Endothelial cell of umbilical vein (primary cell): ENCODE measurements at regions not wholly inside any gene's neighbourhood (a gene's known extent, or its start where the extent isn't known, plus 50 kb on each side); places are given as distances from the start of the nearest gene placed in this dataset.

Source experiments
- BruUV-seq: library from RNA; stranded (reverse); fragments of 400-500 nt; replicated peaks from 2 replicates; lab custom pipeline; 2021; lab: Mats Ljungman, UMichigan
- CTCF ChIA-PET: fragments of 300-600, 350-600 bp; sonication (Branson Sonifier 250); formaldehyde crosslinking; loops from one replicate; lab custom pipeline; 2021; ENCODE audit warnings: antibody characterized with exemption, inconsistent platforms; lab: Charles Lee
- POLR2A ChIA-PET: fragments of 300-600, 350-600 bp; sonication (Branson Sonifier 250); formaldehyde crosslinking; loops from one replicate; lab custom pipeline; 2021; ENCODE audit warnings: antibody characterized with exemption, inconsistent platforms; lab: Charles Lee
- DNase-seq: peaks from one replicate; pipeline ENCODE4 v3.0.0-alpha.2; 2011; ENCODE audit warnings: low read depth, low spot score
- FAIRE-seq: peaks from 2 replicates; lab custom pipeline; 2011; peaks lifted over from hg19 to GRCh38; lab: Jason Lieb, UNC
- H2AFZ ChIP-seq: 2 replicates; pipeline ENCODE4 v1.6.0; 2012; ENCODE audit warnings: low read depth, low read length, control low read depth, inconsistent platforms
- H3K27ac ChIP-seq: 2 replicates; pipeline ENCODE4 v1.5.1; 2011; ENCODE audit warnings: low read depth, mild to moderate bottlenecking, control low read depth, low read length, moderate library complexity; ENCODE audit not compliant: insufficient read depth
- H3K27me3 ChIP-seq, 2 experiments: 2 replicates each; pipeline versions ENCODE4 v1.6.0 to v1.6.1; 2011; ENCODE audit warnings: low read length in 2 of 2, mixed read lengths in 1 of 2; ENCODE audit not compliant: control insufficient read depth in 2 of 2, insufficient read depth in 2 of 2
- H3K36me3 ChIP-seq, 2 experiments: 2 replicates in 1 of 2; 3 replicates in 1 of 2; pipeline ENCODE4 v1.5.1; 2011; ENCODE audit warnings: low read length in 2 of 2, mild to moderate bottlenecking in 1 of 2, moderate library complexity in 1 of 2; ENCODE audit not compliant: control insufficient read depth in 2 of 2, insufficient read depth in 2 of 2; ENCODE audit errors: extremely low read depth in 1 of 2
- H3K4me1 ChIP-seq: 3 replicates; pipeline ENCODE4 v1.5.1; 2011; ENCODE audit warnings: mild to moderate bottlenecking, low read length; ENCODE audit not compliant: control insufficient read depth, insufficient read depth; ENCODE audit errors: extremely low read depth
- H3K4me2 ChIP-seq: 2 replicates; pipeline ENCODE4 v1.6.1; 2011; ENCODE audit warnings: low read length, control low read depth, mixed read lengths; ENCODE audit not compliant: insufficient read depth
- H3K4me3 ChIP-seq, 3 experiments: fragments of 200-600 bp in 1 of 3; sonication (generic), shearing (Covaris generic) in 1 of 3; replicated peaks in 1 of 3; 2 replicates each; pipeline ENCODE4 v1.5.1; 2011 to 2016; ENCODE audit warnings: control low read depth in 3 of 3, low read length in 3 of 3, mild to moderate bottlenecking in 2 of 3, inconsistent platforms in 1 of 3, low read depth in 1 of 3, moderate library complexity in 1 of 3; ENCODE audit not compliant: insufficient read depth in 1 of 3
- H3K79me2 ChIP-seq: 2 replicates; pipeline ENCODE4 v1.6.0; 2012; ENCODE audit warnings: low read length, inconsistent platforms; ENCODE audit not compliant: control insufficient read depth, insufficient read depth
- H3K9ac ChIP-seq: replicated peaks from 2 replicates; pipeline ENCODE3; 2011; ENCODE audit warnings: low read length, control low read depth; ENCODE audit not compliant: insufficient read depth; ENCODE audit errors: extremely low read depth
- H3K9me1 ChIP-seq: replicated peaks from 3 replicates; pipeline ENCODE4 v1.6.0; 2011; ENCODE audit warnings: mild to moderate bottlenecking, low read length; ENCODE audit not compliant: control insufficient read depth, insufficient read depth; ENCODE audit errors: extremely low read depth
- H3K9me3 ChIP-seq: replicated peaks from 2 replicates; pipeline ENCODE4 v1.5.1; 2012; ENCODE audit warnings: low read length, inconsistent platforms; ENCODE audit not compliant: control insufficient read depth, insufficient read depth
- H4K20me1 ChIP-seq: replicated peaks from 2 replicates; pipeline ENCODE3; 2011; ENCODE audit warnings: mild to moderate bottlenecking, low read length; ENCODE audit not compliant: control insufficient read depth, insufficient read depth; ENCODE audit errors: extremely low read depth
- CTCF ChIP-seq, 2 donors: IDR thresholded peaks; 1 replicate in 1 of 2; 2 replicates in 1 of 2; pipeline ENCODE4 v1.5.1; 2011; ENCODE audit warnings: low read length in 2 of 2, mild to moderate bottlenecking in 2 of 2, moderate library complexity in 2 of 2, control low read depth in 1 of 2, inconsistent platforms in 1 of 2, low read depth in 1 of 2; ENCODE audit not compliant: insufficient read depth in 1 of 2; ENCODE audit errors: extremely low read depth in 1 of 2
- EZH2 ChIP-seq: IDR thresholded peaks from 2 replicates; pipeline ENCODE4 v1.6.1; 2012; ENCODE audit warnings: borderline replicate concordance, low read depth, mild to moderate bottlenecking, moderate library complexity, low read length, inconsistent platforms; ENCODE audit not compliant: severe bottlenecking
- FOS ChIP-seq: IDR thresholded peaks from 2 replicates; pipeline ENCODE4 v1.6.1; 2011; ENCODE audit warnings: mild to moderate bottlenecking, low read length, moderate library complexity, borderline replicate concordance; ENCODE audit not compliant: insufficient read depth
- GATA2 ChIP-seq: IDR thresholded peaks from 2 replicates; pipeline ENCODE4 v1.7.0; 2011; ENCODE audit warnings: low read depth, mild to moderate bottlenecking, moderate library complexity, mixed read lengths, low read length; ENCODE audit not compliant: insufficient read length, insufficient read depth
- JUN ChIP-seq: IDR thresholded peaks from 2 replicates; pipeline ENCODE4 v1.6.1; 2011; ENCODE audit warnings: borderline replicate concordance, low read depth; ENCODE audit not compliant: insufficient read length, insufficient read depth
- MAX ChIP-seq: IDR thresholded peaks from 2 replicates; pipeline ENCODE4 v1.6.1; 2011; ENCODE audit not compliant: insufficient read depth, insufficient read length
- MYC ChIP-seq: IDR thresholded peaks from one replicate; pipeline ENCODE4 v1.6.1; 2011; ENCODE audit warnings: mild to moderate bottlenecking, low read depth, low read length
- POLR2A ChIP-seq: IDR thresholded peaks from 2 replicates; pipeline ENCODE4 v1.6.1; 2012; ENCODE audit warnings: low read depth, mild to moderate bottlenecking, control low read depth, low read length
- POLR2AphosphoS5 ChIP-seq: IDR thresholded peaks from 2 replicates; pipeline ENCODE4 v1.6.1; 2012; ENCODE audit warnings: low read depth, mild to moderate bottlenecking, control low read depth, low read length, moderate library complexity; ENCODE audit not compliant: insufficient read depth
- dilution Hi-C: fragments of 300-500 bp; cut with MboI; formaldehyde crosslinking; loops from one replicate; pipeline ENCODE4 v1.15.0; 2019; ENCODE audit warnings: low sequenced_read_pairs; ENCODE audit not compliant: extremely low pct_ligation_motif_present
- intact Hi-C: fragments of 100-400 bp; cut with micrococcal nuclease; formaldehyde crosslinking; loops from one replicate; pipeline ENCODE4 v1.10.0; 2022

- no peaks in the 10 kb centered on the region for H3K27me3 ChIP-seq
- H3K9ac ChIP-seq: no peak overlapping the region
- H3K27ac ChIP-seq: no peak overlapping the region
- FAIRE-seq (no peak), DNase-seq (no peak)
- H3K4me1 ChIP-seq: no peaks in the 10 kb centered on the region
- dilution Hi-C loops: no loop called here
- H3K36me3 ChIP-seq: no peaks in the 10 kb centered on the region
- no peaks in the 10 kb centered on the region for H3K9me1 ChIP-seq
- ChIA-PET CTCF (no interaction called here), POLR2A (no interaction called here)
- no peak overlapping the region for H3K4me2 ChIP-seq
- no peak overlapping the region for H2AFZ ChIP-seq
- no peaks in the 10 kb centered on the region for H4K20me1 ChIP-seq
- intact Hi-C loops: no loop called here
- H3K9me3 ChIP-seq: no peaks in the 10 kb centered on the region
- TF ChIP-seq FOS (no peak), EZH2 (no peak), POLR2AphosphoS5 (no peak), JUN (no peak), POLR2A (no peak), MYC (no peak), CTCF (IDR thresholded peaks at IDR 0.05; ENCODE audit: extremely low read depth in 1 of 2, insufficient read depth in 1 of 2, low read depth in 1 of 2, low read length in 2 of 2) (no peak), GATA2 (no peak), MAX (no peak)
- no peak overlapping the region for H3K4me3 ChIP-seq
- H3K79me2 ChIP-seq: no peaks in the 10 kb centered on the region
- no TSS peak for BruUV-seq
These were observed 60.4 kb downstream of the FZD10 start for GRCh38 chr12:130222519-130223218.
